Natural killer cell (primary cell): ENCODE measurements at regions not wholly inside any gene's neighbourhood (a gene's known extent, or its start where the extent isn't known, plus 50 kb on each side); places are given as distances from the start of the nearest gene placed in this dataset.
A peak's percentile ranks its signal among the peaks of the same experiment; 100 is the strongest.

Experiments used
- ATAC-seq, 3 donors: fragments of 150-1000 bp in 2 of 3; fragments of 200-7000 bp in 1 of 3; cut with Tn5 transposase; 1 replicate in 1 of 3; 2 replicates in 2 of 3; pipeline ENCODE4 v1.10.0; 2021; ENCODE audit warnings: mild to moderate bottlenecking in 2 of 3, moderate library complexity in 2 of 3
- DNase-seq, 2 donors: peaks; one replicate each; pipeline versions ENCODE4 v3.0.0 to v3.0.0-alpha.2; 2013 to 2021; ENCODE audit warnings: mixed read lengths in 1 of 2
- H3K27ac ChIP-seq: one replicate; pipeline ENCODE4 v1.5.1; 2013; ENCODE audit warnings: mild to moderate bottlenecking, low read length
- H3K27me3 ChIP-seq: one replicate; pipeline ENCODE4 v1.6.1; 2013; ENCODE audit warnings: low read length; ENCODE audit not compliant: control insufficient read depth, insufficient read depth
- H3K36me3 ChIP-seq: one replicate; pipeline ENCODE4 v1.6.1; 2013; ENCODE audit warnings: low read length; ENCODE audit not compliant: control insufficient read depth, insufficient read depth
- H3K4me1 ChIP-seq: one replicate; pipeline ENCODE4 v1.6.1; 2013; ENCODE audit warnings: low read length; ENCODE audit not compliant: control insufficient read depth, insufficient read depth
- H3K4me3 ChIP-seq: one replicate; pipeline ENCODE4 v1.5.1; 2013; ENCODE audit warnings: low read length
- H3K9me3 ChIP-seq: one replicate; pipeline ENCODE4 v1.6.1; 2013; ENCODE audit warnings: low read length; ENCODE audit not compliant: control insufficient read depth, insufficient read depth
- H3K27ac Mint-ChIP-seq, 2 donors: one replicate each; pipeline ENCODE4 v1.8.0; 2022; ENCODE audit warnings: mild to moderate bottlenecking in 2 of 2, mixed read lengths in 2 of 2, moderate library complexity in 1 of 2
- H3K27me3 Mint-ChIP-seq, 2 donors: one replicate each; pipeline ENCODE4 v1.8.0; 2022; ENCODE audit warnings: low read depth in 2 of 2, mixed read lengths in 2 of 2
- H3K36me3 Mint-ChIP-seq: one replicate; pipeline ENCODE4 v1.8.0; 2022; ENCODE audit warnings: mixed read lengths
- H3K4me1 Mint-ChIP-seq, 2 donors: one replicate each; pipeline ENCODE4 v1.8.0; 2022; ENCODE audit warnings: mixed read lengths in 2 of 2
- H3K4me3 Mint-ChIP-seq: one replicate; pipeline ENCODE4 v1.8.0; 2022; ENCODE audit warnings: mild to moderate bottlenecking, moderate library complexity, mixed read lengths
- H3K9me3 Mint-ChIP-seq, 2 donors: one replicate each; pipeline ENCODE4 v1.8.0; 2022; ENCODE audit warnings: mixed read lengths in 2 of 2
- CTCF ChIP-seq: fragments of 200-600 bp; IDR thresholded peaks from one replicate; pipeline ENCODE4 v1.8.0; 2022; ENCODE audit warnings: antibody characterized with exemption
- WGBS: methylation state at CpG from one replicate; pipeline ENCODE4 v1.1.7; 2013; ENCODE audit warnings: missing lambda C conversion rate; ENCODE audit not compliant: insufficient coverage; 5-methylcytosine and 5-hydroxymethylcytosine counted together
- intact Hi-C: fragments of 100-400 bp; cut with micrococcal nuclease; formaldehyde crosslinking; loops from one replicate; pipeline ENCODE4 v1.14.2; 2022

GRCh38 chr4:152068866-152069265, 308.1 kb upstream of the GATB start:
- Mint-ChIP-seq H3K9me3 (peaks cover 0 to 3% of the 10 kb centered on the region in 2 donors), H3K4me3 (no peak overlapping the region), H3K27ac (no peak overlapping the region), H3K27me3 (peaks cover 0 to 9% of the 10 kb centered on the region in 2 donors), H3K36me3 (no peaks in the 10 kb centered on the region), H3K4me1 (peaks cover 22 to 23% of the 10 kb centered on the region in 2 donors)
- no peaks in the 10 kb centered on the region for H3K9me3 ChIP-seq
- no peak for TF ChIP-seq CTCF
- WGBS = 39% methylated on average over 3 of the region's 3 CpGs
- intact Hi-C loops = no loop called here
- H3K36me3 ChIP-seq = no peaks in the 10 kb centered on the region
- H3K27me3 ChIP-seq = no peaks in the 10 kb centered on the region
- no peak overlapping the region for H3K27ac ChIP-seq
- H3K4me3 ChIP-seq = no peak overlapping the region
- DNase-seq (no peak), ATAC-seq (no peak)
- H3K4me1 ChIP-seq = peaks cover 3% of the 10 kb centered on the region

GRCh38 chr4:152065545-152065944, 304.7 kb upstream of the GATB start:
- H3K4me1 ChIP-seq = peaks cover 10% of the 10 kb centered on the region
- H3K27me3 ChIP-seq = no peaks in the 10 kb centered on the region
- DNase-seq (peak in 1 of 2 donors; percentile 42), ATAC-seq (no peak)
- H3K9me3 ChIP-seq = no peaks in the 10 kb centered on the region
- intact Hi-C loops = no loop called here
- no peak for TF ChIP-seq CTCF
- 82% methylated on average over 2 of the region's 2 CpGs for WGBS
- H3K36me3 ChIP-seq = no peaks in the 10 kb centered on the region
- Mint-ChIP-seq H3K36me3 (no peaks in the 10 kb centered on the region), H3K9me3 (peaks cover 0 to 3% of the 10 kb centered on the region in 2 donors), H3K27me3 (peaks cover 0 to 9% of the 10 kb centered on the region in 2 donors), H3K27ac (no peak overlapping the region), H3K4me1 (peaks cover 33 to 35% of the 10 kb centered on the region in 2 donors), H3K4me3 (no peak overlapping the region)
- no peak overlapping the region for H3K4me3 ChIP-seq
- H3K27ac ChIP-seq = no peak overlapping the region

- H3K27ac Mint-ChIP-seq = no peak overlapping the region
- intact Hi-C loops = no loop called here
- H3K27me3 ChIP-seq = no peaks in the 10 kb centered on the region
Observed at GRCh38 chr4:152064753-152065152, 303.9 kb upstream of the GATB start.

More at GRCh38 chr4:152064753-152065152, 303.9 kb upstream of the GATB start:
- no peaks in the 10 kb centered on the region for H3K36me3 ChIP-seq
- peaks cover 10% of the 10 kb centered on the region for H3K4me1 ChIP-seq
- ATAC-seq (no peak), DNase-seq (no peak)
- no peak overlapping the region for H3K4me3 ChIP-seq
- WGBS = 100% methylated on average over 1 of the region's 1 CpG
- peaks cover under 1 to 9% of the 10 kb centered on the region in 2 donors for H3K27me3 Mint-ChIP-seq
- H3K9me3 ChIP-seq = no peaks in the 10 kb centered on the region
- no peaks in the 10 kb centered on the region for H3K36me3 Mint-ChIP-seq
- H3K9me3 Mint-ChIP-seq = peaks cover 0 to 3% of the 10 kb centered on the region in 2 donors
- H3K27ac ChIP-seq = no peak overlapping the region
- H3K4me1 Mint-ChIP-seq = peaks cover 33 to 35% of the 10 kb centered on the region in 2 donors
- H3K4me3 Mint-ChIP-seq = no peak overlapping the region
- TF ChIP-seq CTCF = no peak
